ENCODE measurements at regions not wholly inside any gene's neighbourhood (a gene's known extent, or its start where the extent isn't known, plus 50 kb on each side); places are given as distances from the start of the nearest gene placed in this dataset.
"Not testable (repeated sequence)": the region's sequence is repeated elsewhere in the genome, so short reads cannot be mapped to it uniquely, and the experiment has no call there.

- no peak overlapping the region for H3K4me3 ChIP-seq (ENCODE audit: low read depth, low read length)
- no peak for TF ChIP-seq CTCF (IDR thresholded peaks at IDR 0.05; ENCODE audit: low read depth, low read length)
Observed at GRCh38 chr13:34383728-34384127, 558.3 kb upstream of the NBEA start.

DNA sequence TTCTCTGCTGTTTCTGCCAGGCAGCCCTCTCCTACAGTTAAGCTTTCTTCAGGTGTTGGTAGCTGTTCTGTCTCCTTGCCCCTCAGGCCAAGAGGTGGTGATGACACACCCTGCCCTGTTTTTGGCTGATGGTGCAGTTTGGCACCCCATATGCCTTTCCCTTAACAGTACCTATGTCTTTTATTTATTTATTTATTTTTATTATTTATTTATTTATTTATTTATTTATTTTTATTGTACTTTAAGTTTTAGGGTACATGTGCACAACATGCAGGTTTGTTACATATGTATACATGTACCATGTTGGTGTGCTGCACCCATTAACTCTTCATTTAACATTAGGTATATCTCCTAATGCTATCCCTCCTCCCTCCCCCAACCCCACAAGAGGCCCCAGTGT is 555.8 kb upstream of the NBEA start:
- H3K4me3 ChIP-seq (ENCODE audit: low read depth, low read length) = not testable (repeated sequence)

DNA sequence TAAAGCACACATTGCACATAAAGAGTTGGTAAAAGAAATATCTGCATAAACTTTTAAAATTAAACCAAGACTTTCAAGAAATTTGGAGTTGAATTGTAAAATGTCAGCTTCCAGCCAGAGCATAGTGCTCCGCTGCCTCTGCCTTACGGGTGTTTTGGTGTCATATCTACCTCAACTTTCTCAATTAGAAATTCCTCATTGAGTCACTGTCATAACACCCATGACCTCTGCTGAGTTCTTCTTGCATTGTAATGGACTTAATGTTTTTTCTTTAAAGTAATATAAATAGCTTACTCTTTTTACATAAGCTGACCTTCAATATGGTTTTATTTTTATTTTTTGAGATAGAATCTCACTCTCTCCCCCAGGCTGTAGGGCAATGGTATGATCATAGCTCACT is 551.0 kb upstream of the NBEA start:
- TF ChIP-seq CTCF (IDR thresholded peaks at IDR 0.05; ENCODE audit: low read depth, low read length) = no peak
- H3K4me3 ChIP-seq (ENCODE audit: low read depth, low read length) = no peak overlapping the region

DNA sequence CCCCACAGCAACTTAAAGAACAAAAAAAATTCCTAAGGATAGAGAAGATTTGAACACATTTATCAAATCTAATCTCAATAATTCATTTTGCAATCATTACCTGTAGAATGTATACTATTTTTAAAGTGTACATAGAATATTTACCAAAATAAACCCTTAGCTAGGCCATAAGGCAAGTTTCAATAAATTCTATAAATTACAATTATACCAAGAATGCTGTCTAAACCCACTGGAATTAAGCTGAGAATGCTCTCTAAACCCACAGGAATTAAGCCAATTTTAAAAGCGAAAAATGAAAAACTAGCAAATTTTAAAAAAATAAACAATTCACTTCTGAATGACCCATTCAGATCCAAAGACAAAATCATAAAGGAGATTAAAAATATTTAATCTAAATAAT is 540.4 kb upstream of the NBEA start:
- no peak for TF ChIP-seq CTCF (IDR thresholded peaks at IDR 0.05; ENCODE audit: low read depth, low read length)
- H3K4me3 ChIP-seq (ENCODE audit: low read depth, low read length) = no peak overlapping the region

GRCh38 chr13:34405410-34406181 is 536.5 kb upstream of the NBEA start:
- no peak overlapping the region for H3K4me3 ChIP-seq (ENCODE audit: low read depth, low read length)

GRCh38 chr13:34408640-34409039 is 533.4 kb upstream of the NBEA start:
- no peak overlapping the region for H3K4me3 ChIP-seq (ENCODE audit: low read depth, low read length)
- TF ChIP-seq CTCF (IDR thresholded peaks at IDR 0.05; ENCODE audit: low read depth, low read length) = no peak

More at GRCh38 chr13:34405410-34406181, 536.5 kb upstream of the NBEA start:
- no peak for TF ChIP-seq CTCF (IDR thresholded peaks at IDR 0.05; ENCODE audit: low read depth, low read length)

- no peak overlapping the region for H3K4me3 ChIP-seq (ENCODE audit: low read depth, low read length)
- no peak for TF ChIP-seq CTCF (IDR thresholded peaks at IDR 0.05; ENCODE audit: low read depth, low read length)
Observed at GRCh38 chr13:34409496-34410182, 532.4 kb upstream of the NBEA start.

Measured in WI38 (cell line).